Keratinocyte (primary cell): ENCODE measurements at regions not wholly inside any gene's neighbourhood (a gene's known extent, or its start where the extent isn't known, plus 50 kb on each side); places are given as distances from the start of the nearest gene placed in this dataset.

Experiments
- DNase-seq: peaks from one replicate; pipeline ENCODE4 v3.0.0-alpha.2; 2011; ENCODE audit warnings: low read depth, missing footprints, low spot score
- FAIRE-seq: peaks from 2 replicates; lab custom pipeline; 2011; peaks lifted over from hg19 to GRCh38; lab: Jason Lieb, UNC
- H2AFZ ChIP-seq: 2 replicates; pipeline ENCODE4 v1.6.0; 2012; ENCODE audit warnings: low read length, control low read depth, inconsistent platforms; ENCODE audit not compliant: control insufficient read depth
- H3K27ac ChIP-seq: 2 replicates; pipeline ENCODE4 v1.5.1; 2011; ENCODE audit warnings: low read length; ENCODE audit not compliant: control insufficient read depth, insufficient read depth
- H3K27me3 ChIP-seq: 3 replicates; pipeline ENCODE4 v1.6.0; 2011; ENCODE audit warnings: low read length; ENCODE audit not compliant: control insufficient read depth, insufficient read depth; ENCODE audit errors: extremely low read depth
- H3K36me3 ChIP-seq, 2 experiments: 2 replicates in 1 of 2; 3 replicates in 1 of 2; pipeline ENCODE4 v1.5.1; 2011; ENCODE audit warnings: low read length in 2 of 2, mild to moderate bottlenecking in 1 of 2; ENCODE audit not compliant: control insufficient read depth in 2 of 2, insufficient read depth in 2 of 2; ENCODE audit errors: extremely low read depth in 1 of 2
- H3K4me1 ChIP-seq: 3 replicates; pipeline ENCODE4 v1.5.1; 2011; ENCODE audit warnings: low read length; ENCODE audit not compliant: control insufficient read depth, insufficient read depth; ENCODE audit errors: extremely low read depth
- H3K4me2 ChIP-seq: 3 replicates; pipeline ENCODE4 v1.6.0; 2011; ENCODE audit warnings: low read depth, low read length; ENCODE audit not compliant: control insufficient read depth, insufficient read depth; ENCODE audit errors: extremely low read depth
- H3K4me3 ChIP-seq, 3 experiments: fragments of 200-600 bp in 1 of 3; sonication (generic) in 1 of 3; 2 replicates in 2 of 3; 3 replicates in 1 of 3; pipeline ENCODE4 v1.5.1; 2011 to 2016; ENCODE audit warnings: low read length in 3 of 3, mild to moderate bottlenecking in 3 of 3, control low read depth in 2 of 3, inconsistent platforms in 1 of 3, low read depth in 1 of 3, mixed read lengths in 1 of 3, mixed run types in 1 of 3, moderate library complexity in 1 of 3; ENCODE audit not compliant: control insufficient read depth in 2 of 3, insufficient read depth in 2 of 3; ENCODE audit errors: extremely low read depth in 1 of 3
- H3K79me2 ChIP-seq: 2 replicates; pipeline ENCODE4 v1.6.0; 2012; ENCODE audit warnings: low read length; ENCODE audit not compliant: control insufficient read depth, insufficient read depth
- H3K9ac ChIP-seq: 3 replicates; pipeline ENCODE4 v1.6.0; 2011; ENCODE audit warnings: low read length; ENCODE audit not compliant: control insufficient read depth, insufficient read depth; ENCODE audit errors: extremely low read depth
- H3K9me1 ChIP-seq: 3 replicates; pipeline ENCODE4 v1.6.0; 2011; ENCODE audit warnings: low read length; ENCODE audit not compliant: control insufficient read depth, insufficient read depth; ENCODE audit errors: extremely low read depth
- H3K9me3 ChIP-seq: 2 replicates; pipeline ENCODE4 v1.5.1; 2012; ENCODE audit warnings: low read depth, low read length; ENCODE audit not compliant: control insufficient read depth
- H4K20me1 ChIP-seq: 3 replicates; pipeline ENCODE4 v1.6.0; 2011; ENCODE audit warnings: low read length; ENCODE audit not compliant: control insufficient read depth, insufficient read depth; ENCODE audit errors: extremely low read depth
- EZH2 ChIP-seq: IDR thresholded peaks from one replicate; pipeline ENCODE4 v1.6.1; 2012; ENCODE audit warnings: inconsistent platforms, mild to moderate bottlenecking, low read length, moderate library complexity
- dilution Hi-C: fragments of 300-500 bp; cut with MboI; formaldehyde crosslinking; loops from one replicate; pipeline ENCODE4 v1.7.0; 2020; ENCODE audit warnings: low sequenced_read_pairs; ENCODE audit not compliant: extremely low pct_ligation_motif_present
- TF ChIP-seq, protein P1 (sequence below), 3 experiments: IDR thresholded peaks in 1 of 3; conservative IDR thresholded peaks in 1 of 3; optimal IDR thresholded peaks in 1 of 3; 2 replicates in 2 of 3; 3 replicates in 1 of 3; pipeline versions ENCODE3 to v1.5.1; 2011; ENCODE audit warnings: low read length in 3 of 3, mild to moderate bottlenecking in 3 of 3, moderate library complexity in 2 of 3, control low read depth in 1 of 3, inconsistent platforms in 1 of 3; ENCODE audit not compliant: insufficient read depth in 2 of 3; ENCODE audit errors: extremely low read depth in 1 of 3

DNA sequence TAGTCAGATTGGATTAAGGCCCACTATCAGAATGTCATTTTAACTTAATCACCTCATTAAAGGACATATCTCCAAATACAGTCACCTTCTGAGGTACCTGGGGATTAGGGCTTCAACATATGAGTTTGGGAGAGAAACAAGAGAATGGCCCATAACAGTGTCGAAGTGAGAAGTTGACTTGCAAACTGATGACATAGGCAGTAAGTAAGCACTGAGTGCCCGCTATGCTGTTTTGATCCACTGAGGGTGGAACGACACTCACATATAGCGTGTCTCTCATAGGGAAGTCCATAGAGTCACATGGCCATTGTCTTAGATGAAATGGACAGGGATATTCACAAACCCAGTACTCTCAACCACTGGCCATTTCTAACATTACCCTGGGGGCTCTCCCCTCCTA is 264.2 kb downstream of the SAMD5 start:
- Histone ChIP-seq H3K4me2 (no peak overlapping the region), H3K4me1 (no peaks in the 10 kb centered on the region), H3K27me3 (no peaks in the 10 kb centered on the region), H3K9ac (no peak overlapping the region), H3K9me1 (no peaks in the 10 kb centered on the region), H2AFZ (no peak overlapping the region), H4K20me1 (no peaks in the 10 kb centered on the region), H3K9me3 (no peaks in the 10 kb centered on the region), H3K36me3 (no peaks in the 10 kb centered on the region), H3K27ac (no peak overlapping the region), H3K79me2 (no peaks in the 10 kb centered on the region), H3K4me3 (no peak overlapping the region)
- no peak for TF ChIP-seq EZH2
- TF ChIP-seq, protein P1, sequence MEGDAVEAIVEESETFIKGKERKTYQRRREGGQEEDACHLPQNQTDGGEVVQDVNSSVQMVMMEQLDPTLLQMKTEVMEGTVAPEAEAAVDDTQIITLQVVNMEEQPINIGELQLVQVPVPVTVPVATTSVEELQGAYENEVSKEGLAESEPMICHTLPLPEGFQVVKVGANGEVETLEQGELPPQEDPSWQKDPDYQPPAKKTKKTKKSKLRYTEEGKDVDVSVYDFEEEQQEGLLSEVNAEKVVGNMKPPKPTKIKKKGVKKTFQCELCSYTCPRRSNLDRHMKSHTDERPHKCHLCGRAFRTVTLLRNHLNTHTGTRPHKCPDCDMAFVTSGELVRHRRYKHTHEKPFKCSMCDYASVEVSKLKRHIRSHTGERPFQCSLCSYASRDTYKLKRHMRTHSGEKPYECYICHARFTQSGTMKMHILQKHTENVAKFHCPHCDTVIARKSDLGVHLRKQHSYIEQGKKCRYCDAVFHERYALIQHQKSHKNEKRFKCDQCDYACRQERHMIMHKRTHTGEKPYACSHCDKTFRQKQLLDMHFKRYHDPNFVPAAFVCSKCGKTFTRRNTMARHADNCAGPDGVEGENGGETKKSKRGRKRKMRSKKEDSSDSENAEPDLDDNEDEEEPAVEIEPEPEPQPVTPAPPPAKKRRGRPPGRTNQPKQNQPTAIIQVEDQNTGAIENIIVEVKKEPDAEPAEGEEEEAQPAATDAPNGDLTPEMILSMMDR (optimal IDR thresholded peaks at IDR 0.05 in 1 of 3, IDR thresholded peaks at IDR 0.05 in 1 of 3, conservative IDR thresholded peaks at IDR 0.05 in 1 of 3; ENCODE audit: extremely low read depth in 1 of 3, insufficient read depth in 2 of 3, low read length in 3 of 3), result no peak
- no peak for FAIRE-seq
- dilution Hi-C loops, result no loop called here
- DNase-seq, result no peak

DNA sequence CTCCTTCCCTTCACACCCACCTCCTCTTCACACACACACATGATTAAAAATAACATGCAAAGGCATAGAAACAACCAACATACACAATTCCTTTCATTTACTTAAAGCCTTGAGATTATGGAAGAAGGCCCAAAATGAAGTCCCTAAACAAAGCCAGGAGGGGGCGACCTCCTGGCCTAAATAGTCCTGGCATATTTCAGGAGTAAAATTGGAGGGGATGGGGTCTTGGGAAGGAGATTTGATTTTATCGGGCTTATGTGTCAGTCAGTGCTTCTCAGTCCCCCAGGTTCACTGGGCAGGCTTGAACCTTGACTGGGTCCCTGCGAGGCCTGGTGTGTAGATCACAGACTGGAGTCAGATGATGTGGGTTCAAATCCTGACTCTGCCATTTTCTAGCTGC is 266.4 kb downstream of the SAMD5 start:
- DNase-seq (no peak), FAIRE-seq (no peak)
- no peak overlapping the region for H3K9ac ChIP-seq
- H3K4me1 ChIP-seq, result no peaks in the 10 kb centered on the region
- no peak overlapping the region for H2AFZ ChIP-seq
- dilution Hi-C loops, result no loop called here
- no peaks in the 10 kb centered on the region for H3K27me3 ChIP-seq
- H3K4me3 ChIP-seq, result no peak overlapping the region
- H3K79me2 ChIP-seq, result no peaks in the 10 kb centered on the region
- no peaks in the 10 kb centered on the region for H3K9me3 ChIP-seq
- no peak overlapping the region for H3K27ac ChIP-seq
- TF ChIP-seq, protein P1 (optimal IDR thresholded peaks at IDR 0.05 in 1 of 3, IDR thresholded peaks at IDR 0.05 in 1 of 3, conservative IDR thresholded peaks at IDR 0.05 in 1 of 3; ENCODE audit: extremely low read depth in 1 of 3, insufficient read depth in 2 of 3, low read length in 3 of 3), result peak; percentile 11 to 23 (median 19)
- no peak for TF ChIP-seq EZH2
- no peak overlapping the region for H3K4me2 ChIP-seq
- H4K20me1 ChIP-seq, result no peaks in the 10 kb centered on the region
- H3K9me1 ChIP-seq, result no peaks in the 10 kb centered on the region
- no peaks in the 10 kb centered on the region for H3K36me3 ChIP-seq
